Head of caudate nucleus (tissue), 42 donors: ENCODE measurements at regions not wholly inside any gene's neighbourhood (a gene's known extent, or its start where the extent isn't known, plus 50 kb on each side); places are given as distances from the start of the nearest gene placed in this dataset.
"Not testable (repeated sequence)": the region's sequence is repeated elsewhere in the genome, so short reads cannot be mapped to it uniquely, and the experiment has no call there.

Experiments used
- DNase-seq, 42 donors: peaks; one replicate each; pipeline versions ENCODE4 v3.0.0 to v3.0.0-alpha.2; 2020 to 2021; ENCODE audit warnings: mixed read lengths in 7 of 42
- intact Hi-C: fragments of 100-400 bp; cut with DNase I; formaldehyde crosslinking; loops from one replicate; pipeline ENCODE4 v1.15.0; 2022

DNA sequence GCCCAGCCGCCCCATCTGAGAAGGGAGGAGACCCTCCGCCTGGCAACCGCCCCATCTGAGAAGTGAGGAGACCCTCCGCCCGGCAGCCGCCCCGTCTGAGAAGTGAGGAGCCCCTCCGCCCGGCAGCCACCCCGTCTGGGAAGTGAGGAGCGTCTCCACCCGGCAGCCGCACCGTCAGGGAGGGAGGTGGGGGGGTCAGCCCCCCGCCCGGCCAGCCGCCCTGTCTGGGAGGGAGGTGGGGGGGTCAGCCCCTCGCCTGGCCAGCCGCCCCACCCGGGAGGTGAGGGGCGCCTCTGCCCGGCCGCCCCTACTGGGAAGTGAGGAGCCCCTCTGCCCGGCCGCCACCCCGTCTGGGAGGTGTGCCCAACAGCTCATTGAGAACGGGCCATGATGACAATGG is 59.9 kb upstream of the ME3 start:
- not testable (repeated sequence) for DNase-seq

DNA sequence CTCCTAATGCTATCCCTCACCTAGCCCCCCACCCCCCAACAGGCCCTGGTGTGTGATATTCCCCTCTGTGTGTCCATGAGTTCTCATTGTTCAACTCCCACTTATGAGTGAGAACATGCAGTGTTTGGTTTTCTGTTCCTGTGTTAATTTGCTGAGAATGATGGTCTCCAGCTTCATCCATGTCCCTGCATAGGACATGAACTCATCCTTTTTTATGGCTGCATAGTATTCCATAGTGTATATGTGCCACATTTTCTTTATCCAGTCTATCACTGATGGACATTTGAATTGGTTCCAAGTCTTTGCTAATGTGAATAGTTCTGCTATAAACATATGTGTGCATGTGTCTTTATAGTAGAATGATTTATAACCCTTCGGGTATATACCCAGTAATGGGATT is 57.2 kb upstream of the ME3 start:
- intact Hi-C loops, DNase-seq: not testable (repeated sequence)

More for the DNA sequence above, 59.9 kb upstream of the ME3 start:
- intact Hi-C loops = not testable (repeated sequence)

DNA sequence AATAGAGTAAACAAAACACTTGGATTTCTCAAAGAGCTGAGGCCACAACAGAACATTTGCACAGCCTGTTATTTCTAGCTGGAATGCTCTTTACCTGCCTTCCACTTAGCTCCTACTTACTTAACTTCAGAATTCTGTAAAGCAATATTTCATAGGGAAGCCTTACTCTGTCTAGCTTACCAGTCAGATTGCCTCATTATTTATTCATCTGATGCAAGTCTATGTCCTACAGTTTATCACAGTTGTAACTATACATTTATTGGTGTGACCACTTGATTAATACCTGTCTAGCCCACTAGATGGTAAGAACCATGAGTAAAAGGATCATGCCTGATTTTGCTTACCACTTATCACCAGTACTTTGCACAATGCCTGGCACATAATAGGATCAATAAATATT is 56.1 kb upstream of the ME3 start:
- no peak for DNase-seq
- intact Hi-C loops = no loop called here

DNA sequence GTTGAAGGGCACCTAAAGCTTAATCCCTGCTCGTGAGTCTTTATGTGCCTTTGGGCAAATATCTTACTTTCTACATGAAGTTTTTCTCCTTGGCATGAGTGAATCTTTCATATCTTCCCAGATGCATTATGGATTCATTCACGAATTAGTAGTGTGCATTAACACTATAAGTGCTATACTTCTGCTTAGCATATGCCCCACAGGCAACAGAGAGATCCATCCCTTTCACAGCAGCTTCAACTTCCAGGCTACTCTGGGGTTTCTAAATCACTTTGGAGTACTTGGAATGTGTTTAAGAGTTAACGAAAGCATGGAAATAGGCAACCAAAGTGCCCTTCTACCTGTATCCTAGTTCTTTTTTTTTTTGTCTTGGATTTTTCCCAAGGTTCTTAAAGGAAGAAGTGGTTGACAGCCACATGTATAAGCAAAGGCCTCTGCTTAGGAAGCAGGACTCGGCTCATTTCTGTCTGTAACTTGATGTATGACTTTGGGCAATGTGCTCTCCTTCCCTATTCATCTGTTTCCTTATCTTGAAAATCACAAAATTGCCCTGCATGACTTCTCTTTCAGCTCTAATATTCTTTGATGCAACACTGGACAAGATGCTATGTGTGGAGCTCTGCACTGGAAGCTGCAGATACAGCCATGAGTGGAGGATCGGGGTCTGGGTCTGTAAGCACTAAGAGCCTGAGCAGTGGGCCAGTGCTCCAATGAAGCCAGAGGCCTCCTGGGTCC is 54.5 kb upstream of the ME3 start:
- DNase-seq = no peak
- intact Hi-C loops = no loop called here

DNA sequence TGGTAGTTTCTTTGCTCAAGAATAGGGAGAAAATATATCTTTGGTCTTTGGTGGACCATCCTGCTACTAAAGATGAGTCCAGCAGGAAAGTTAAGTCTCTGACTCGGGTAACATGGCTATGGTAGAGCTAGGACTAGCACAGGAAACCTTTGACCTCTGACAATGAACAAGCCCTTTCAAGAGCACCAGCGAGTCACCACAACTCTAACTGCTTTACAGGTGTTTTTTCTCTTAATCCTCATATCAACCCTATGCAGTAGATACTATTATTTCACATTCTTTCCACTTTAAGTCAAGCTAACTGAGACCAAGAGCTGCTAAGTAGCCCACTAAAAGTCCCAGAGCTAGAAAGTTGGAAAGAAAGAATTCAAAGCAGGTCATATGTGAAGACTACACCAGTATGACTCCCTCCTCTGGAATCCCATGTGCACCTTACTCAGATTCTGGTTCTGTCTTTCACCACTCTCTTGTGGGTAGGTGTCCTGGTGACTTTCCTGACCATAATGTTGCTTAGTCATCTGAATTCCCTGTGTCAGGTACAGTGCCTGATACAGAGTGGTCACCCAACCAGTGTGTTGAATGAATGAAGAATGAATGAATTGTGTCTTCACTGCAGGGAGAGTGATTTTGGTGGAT is 53.8 kb upstream of the ME3 start:
- no peak for DNase-seq
- intact Hi-C loops = no loop called here

DNA sequence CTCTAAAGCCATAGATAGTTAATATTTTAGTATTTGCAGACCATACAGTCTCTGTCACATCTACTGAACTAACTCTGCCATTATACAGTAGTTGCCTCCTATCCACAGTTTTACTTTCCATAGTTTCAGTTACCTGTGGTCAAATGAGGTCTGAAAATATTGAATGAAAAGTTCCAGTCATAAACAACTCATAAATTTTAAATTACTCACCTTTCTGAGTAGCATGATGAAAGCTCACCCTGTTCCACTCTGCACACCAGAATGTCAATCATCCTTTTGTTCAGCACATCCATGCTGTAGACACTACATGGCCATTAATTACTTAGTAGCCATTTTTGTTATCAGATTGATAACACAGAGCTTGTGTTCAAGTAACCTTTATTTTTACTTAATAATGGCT is 51.7 kb upstream of the ME3 start:
- DNase-seq = no peak
- intact Hi-C loops = no loop called here

DNA sequence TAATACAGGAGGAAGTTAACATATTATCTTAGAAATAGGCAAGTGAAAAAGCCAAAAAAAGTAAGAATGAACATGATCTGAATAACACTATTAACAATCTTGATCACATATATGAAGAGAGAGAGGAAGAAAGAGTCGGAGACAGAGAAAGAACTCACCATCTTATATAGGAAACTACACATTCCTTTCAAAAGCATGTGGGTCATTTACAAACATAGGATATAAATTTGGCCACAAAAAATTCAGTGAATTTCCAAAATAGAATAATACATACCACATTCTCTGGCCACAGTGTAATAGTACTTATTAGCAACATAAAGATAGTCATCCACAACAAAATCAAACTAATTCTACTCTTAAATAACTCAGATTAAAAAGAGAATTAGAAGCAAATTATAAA is 50.9 kb upstream of the ME3 start:
- intact Hi-C loops = no loop called here
- DNase-seq = no peak

- intact Hi-C loops = no loop called here
- no peak for DNase-seq
These were observed 50.3 kb upstream of the ME3 start for GRCh38 chr11:86722748-86723147.
